AG04449 (cell line): ENCODE measurements at regions not wholly inside any gene's neighbourhood (a gene's known extent, or its start where the extent isn't known, plus 50 kb on each side); places are given as distances from the start of the nearest gene placed in this dataset.
"Not testable (repeated sequence)": the region's sequence is repeated elsewhere in the genome, so short reads cannot be mapped to it uniquely, and the experiment has no call there.

Source experiments
- CTCF ChIA-PET: fragments of 350-600 bp; formaldehyde crosslinking; extraction: SDS; loops from one replicate; lab custom pipeline; 2021; ENCODE audit warnings: antibody characterized with exemption; lab: Yijun Ruan, JAX
- POLR2A ChIA-PET: fragments of 400-600, 350-600 bp; formaldehyde crosslinking; extraction: SDS; loops from one replicate; lab custom pipeline; 2020; ENCODE audit warnings: antibody characterized with exemption, inconsistent platforms; lab: Yijun Ruan, JAX
- DNase-seq: peaks from one replicate; pipeline ENCODE4 v3.0.0-alpha.2; 2010; ENCODE audit warnings: low read depth, low spot score
- H3K4me3 ChIP-seq: 2 replicates; pipeline ENCODE4 v1.5.1; 2011; ENCODE audit warnings: low read depth, mild to moderate bottlenecking, control low read depth, low read length
- TF ChIP-seq, protein P1 (sequence below): IDR thresholded peaks from one replicate; pipeline ENCODE4 v1.5.1; 2011; ENCODE audit warnings: mild to moderate bottlenecking, moderate library complexity, low read length, control low read depth, inconsistent platforms; ENCODE audit not compliant: insufficient read depth; ENCODE audit errors: missing control alignments

DNA sequence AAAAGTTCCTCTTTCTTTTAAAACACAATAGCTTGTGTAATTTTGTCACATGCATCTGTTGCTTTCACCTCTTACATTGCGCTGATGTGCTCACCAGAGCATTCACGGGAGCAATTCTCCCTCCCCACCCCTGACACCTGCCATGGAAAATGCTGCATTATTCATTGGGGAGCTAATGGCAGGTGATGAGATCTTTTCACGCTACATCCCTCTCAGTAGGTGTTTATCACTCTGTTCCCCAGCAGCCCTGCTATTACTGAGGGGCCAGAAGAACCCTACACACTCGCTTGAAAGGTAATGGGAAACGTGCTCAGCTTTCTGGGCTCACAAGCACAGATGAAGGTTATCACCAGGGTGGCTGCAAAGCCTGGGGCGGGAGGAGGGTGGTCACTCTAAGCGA, 398.0 kb downstream of the PSAT1 start:
- TF ChIP-seq, protein P1, sequence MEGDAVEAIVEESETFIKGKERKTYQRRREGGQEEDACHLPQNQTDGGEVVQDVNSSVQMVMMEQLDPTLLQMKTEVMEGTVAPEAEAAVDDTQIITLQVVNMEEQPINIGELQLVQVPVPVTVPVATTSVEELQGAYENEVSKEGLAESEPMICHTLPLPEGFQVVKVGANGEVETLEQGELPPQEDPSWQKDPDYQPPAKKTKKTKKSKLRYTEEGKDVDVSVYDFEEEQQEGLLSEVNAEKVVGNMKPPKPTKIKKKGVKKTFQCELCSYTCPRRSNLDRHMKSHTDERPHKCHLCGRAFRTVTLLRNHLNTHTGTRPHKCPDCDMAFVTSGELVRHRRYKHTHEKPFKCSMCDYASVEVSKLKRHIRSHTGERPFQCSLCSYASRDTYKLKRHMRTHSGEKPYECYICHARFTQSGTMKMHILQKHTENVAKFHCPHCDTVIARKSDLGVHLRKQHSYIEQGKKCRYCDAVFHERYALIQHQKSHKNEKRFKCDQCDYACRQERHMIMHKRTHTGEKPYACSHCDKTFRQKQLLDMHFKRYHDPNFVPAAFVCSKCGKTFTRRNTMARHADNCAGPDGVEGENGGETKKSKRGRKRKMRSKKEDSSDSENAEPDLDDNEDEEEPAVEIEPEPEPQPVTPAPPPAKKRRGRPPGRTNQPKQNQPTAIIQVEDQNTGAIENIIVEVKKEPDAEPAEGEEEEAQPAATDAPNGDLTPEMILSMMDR: no peak
- ChIA-PET CTCF (interaction anchor here (1.4 to 2.4 kb wide), 2 partner anchors 8 to 12 kb away, joined by 4 to 5 read pairs; no protein-coding TSS in a partner anchor), POLR2A (no interaction called here)
- no peak overlapping the region for H3K4me3 ChIP-seq
- no peak for DNase-seq

GRCh38 chr9:78695519-78695918, 398.6 kb downstream of the PSAT1 start:
- TF ChIP-seq, protein P1: no peak
- POLR2A ChIA-PET: no interaction called here
- CTCF ChIA-PET: interaction anchor here (1.4 to 2.4 kb wide), 2 partner anchors 9 to 12 kb away, joined by 4 to 5 read pairs; no protein-coding TSS in a partner anchor
- no peak for DNase-seq
- no peak overlapping the region for H3K4me3 ChIP-seq

DNA sequence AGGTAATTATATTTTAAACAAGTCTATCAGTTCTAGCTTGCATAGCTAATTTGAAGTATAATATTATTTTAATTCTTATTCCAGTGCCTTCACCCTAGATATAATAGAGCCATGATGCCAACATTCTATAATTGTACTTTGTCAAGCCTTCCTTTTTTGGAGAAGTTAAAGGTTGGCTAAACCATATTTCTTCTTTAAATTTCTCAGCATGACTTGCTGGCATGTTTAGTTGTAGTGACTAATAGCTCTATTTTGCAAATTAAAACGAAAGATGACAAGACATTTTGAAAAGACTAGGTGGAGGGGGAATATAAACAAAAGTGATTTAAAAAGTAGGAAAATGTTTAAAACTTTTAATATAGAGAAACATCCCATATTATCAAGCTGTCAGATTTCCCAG, 400.7 kb downstream of the PSAT1 start:
- TF ChIP-seq, protein P1: no peak
- POLR2A ChIA-PET: interaction anchor here (0.6 to 0.9 kb wide), 4 partner anchors 14 to 92 kb away, joined by 3 read pairs; no protein-coding TSS in a partner anchor
- no peak overlapping the region for H3K4me3 ChIP-seq
- CTCF ChIA-PET: no interaction called here
- DNase-seq: no peak

DNA sequence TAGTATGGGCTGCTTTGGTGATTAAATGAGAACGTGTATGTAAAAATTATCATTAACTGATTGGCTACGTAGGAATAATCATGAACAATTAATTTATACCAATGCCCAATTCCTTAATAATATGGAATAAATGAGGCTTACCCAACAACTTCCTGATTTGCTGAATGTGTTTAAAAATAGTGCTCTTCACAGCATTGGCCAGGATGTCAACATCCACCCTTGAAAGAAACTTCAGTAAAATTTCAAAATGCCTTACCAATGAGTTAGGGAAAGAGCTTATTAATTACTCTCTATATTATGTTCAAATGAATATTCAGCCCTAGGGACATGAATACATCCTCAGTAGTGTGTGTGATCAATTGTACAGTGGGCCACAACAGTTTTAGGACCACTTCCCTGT, 401.4 kb downstream of the PSAT1 start:
- POLR2A ChIA-PET: no interaction called here
- CTCF ChIA-PET: interaction anchor here (1.1 kb wide), 2 partner anchors 8 to 24 kb away, joined by 3 read pairs; no protein-coding TSS in a partner anchor
- TF ChIP-seq, protein P1: no peak
- no peak overlapping the region for H3K4me3 ChIP-seq
- no peak for DNase-seq

DNA sequence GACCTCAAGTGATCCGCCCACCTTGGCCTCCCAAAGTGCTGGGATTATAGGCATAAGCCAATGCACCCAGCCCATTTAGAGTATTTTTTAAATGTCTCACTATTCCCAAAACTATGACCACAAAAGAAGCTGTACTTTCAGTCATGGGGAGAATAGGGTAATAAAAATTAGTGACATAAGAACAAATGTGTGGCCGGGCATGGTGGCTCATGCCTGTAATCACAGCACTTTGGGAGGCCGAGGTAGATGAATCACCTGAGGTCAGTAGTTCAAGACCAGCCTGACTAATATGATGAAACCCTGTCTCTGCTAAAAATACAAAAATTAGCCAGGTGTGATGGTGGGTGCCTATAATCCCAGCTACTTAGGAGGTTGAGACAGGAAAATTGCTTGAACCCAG, 402.3 kb downstream of the PSAT1 start:
- CTCF ChIA-PET: interaction anchor here (1.1 kb wide), 2 partner anchors 9 to 25 kb away, joined by 3 read pairs; no protein-coding TSS in a partner anchor
- POLR2A ChIA-PET, H3K4me3 ChIP-seq, DNase-seq: not testable (repeated sequence)

DNA sequence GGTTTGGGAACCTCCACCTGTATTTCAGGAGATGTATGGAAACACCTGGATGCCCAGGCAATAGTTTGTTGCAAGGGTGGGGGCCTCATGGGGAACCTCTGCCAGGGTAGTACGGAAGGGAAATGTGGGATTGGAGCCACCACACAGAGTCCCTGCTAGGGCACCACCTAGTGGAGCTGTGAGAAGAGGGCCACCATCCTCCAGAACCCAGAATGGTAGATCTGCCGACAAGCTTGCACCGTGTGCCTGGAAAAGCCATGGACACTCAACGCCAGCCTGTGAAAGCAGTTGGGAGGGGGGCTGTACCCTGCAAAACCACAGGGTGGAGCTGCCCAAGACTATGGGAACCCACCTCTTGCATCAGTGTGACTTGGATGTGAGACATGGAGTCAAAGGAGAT, 407.2 kb downstream of the PSAT1 start:
- POLR2A ChIA-PET, H3K4me3 ChIP-seq, DNase-seq, CTCF ChIA-PET: not testable (repeated sequence)

GRCh38 chr9:78707080-78707479, 410.2 kb downstream of the PSAT1 start:
- TF ChIP-seq, protein P1: no peak
- CTCF ChIA-PET: no interaction called here
- POLR2A ChIA-PET: interaction anchor here (0.6 to 1.7 kb wide), 6 partner anchors 30 to 864 kb away, joined by 3 to 5 read pairs (median 4); no protein-coding TSS in a partner anchor
- DNase-seq: no peak
- H3K4me3 ChIP-seq: no peak overlapping the region
